Activated T-cell treated with anti-CD3 and anti-CD28 coated beads for 24 hours (primary cell): ENCODE measurements at regions not wholly inside any gene's neighbourhood (a gene's known extent, or its start where the extent isn't known, plus 50 kb on each side); places are given as distances from the start of the nearest gene placed in this dataset.

Experiments
- DNase-seq: peaks from one replicate; pipeline ENCODE4 v3.0.0-alpha.2; 2020; ENCODE audit warnings: low read depth

DNA sequence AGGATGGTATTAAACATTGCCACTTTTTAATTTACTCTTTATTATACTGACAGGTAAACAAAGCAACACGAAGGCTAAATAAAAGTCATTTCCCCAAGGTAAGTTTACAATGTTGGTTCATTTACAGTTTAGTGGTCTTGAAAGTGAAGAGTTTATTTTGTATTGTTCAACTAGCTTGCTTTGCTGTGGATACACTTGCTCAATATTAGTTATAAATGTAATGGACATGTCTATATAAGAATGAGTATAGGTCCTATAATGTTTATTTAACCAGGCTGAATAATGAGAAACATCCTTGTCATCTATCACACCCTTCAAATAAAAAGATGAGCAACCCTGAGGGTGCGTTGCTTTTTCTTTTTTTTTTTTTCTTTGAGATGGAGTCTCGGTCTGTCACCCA lies 1129.4 kb downstream of the TSN start:
- DNase-seq = no peak

- DNase-seq = no peak
Measured at GRCh38 chr2:122885436-122885835, 1130.0 kb downstream of the TSN start.

- DNase-seq = no peak
Measured at GRCh38 chr2:122886479-122887145, 1131.2 kb downstream of the TSN start.

- DNase-seq = no peak
Measured at GRCh38 chr2:122899614-122900013, 1125.5 kb upstream of the CNTNAP5 start.

GRCh38 chr2:122905431-122905830 lies 1119.7 kb upstream of the CNTNAP5 start:
- no peak for DNase-seq

GRCh38 chr2:122908159-122908558 lies 1116.9 kb upstream of the CNTNAP5 start:
- no peak for DNase-seq

- DNase-seq = no peak
Measured at GRCh38 chr2:122927197-122927596, 1097.9 kb upstream of the CNTNAP5 start.

GRCh38 chr2:122927710-122928557 lies 1097.2 kb upstream of the CNTNAP5 start:
- no peak for DNase-seq

GRCh38 chr2:122929347-122929746 lies 1095.7 kb upstream of the CNTNAP5 start:
- no peak for DNase-seq

GRCh38 chr2:122935506-122935905 lies 1089.6 kb upstream of the CNTNAP5 start:
- DNase-seq = no peak

DNA sequence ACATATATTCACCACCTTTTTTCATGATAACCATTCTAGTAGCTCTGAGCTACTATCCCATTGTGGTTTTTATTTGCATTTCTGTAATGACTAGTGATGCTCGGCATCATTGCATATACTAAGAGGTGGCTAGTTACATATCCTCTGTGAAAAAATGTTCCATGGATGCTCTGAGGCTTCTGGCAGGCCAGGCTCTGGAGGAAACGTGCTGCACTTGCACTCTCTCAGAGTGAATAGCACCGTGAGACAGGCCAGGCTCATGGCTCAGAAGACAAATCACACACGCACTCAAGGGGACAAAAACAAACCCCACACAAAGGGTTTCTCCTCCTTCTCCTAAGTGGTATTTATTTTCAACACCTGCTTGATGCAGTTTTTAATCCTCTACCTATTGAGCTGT lies 1085.3 kb upstream of the CNTNAP5 start:
- no peak for DNase-seq

DNA sequence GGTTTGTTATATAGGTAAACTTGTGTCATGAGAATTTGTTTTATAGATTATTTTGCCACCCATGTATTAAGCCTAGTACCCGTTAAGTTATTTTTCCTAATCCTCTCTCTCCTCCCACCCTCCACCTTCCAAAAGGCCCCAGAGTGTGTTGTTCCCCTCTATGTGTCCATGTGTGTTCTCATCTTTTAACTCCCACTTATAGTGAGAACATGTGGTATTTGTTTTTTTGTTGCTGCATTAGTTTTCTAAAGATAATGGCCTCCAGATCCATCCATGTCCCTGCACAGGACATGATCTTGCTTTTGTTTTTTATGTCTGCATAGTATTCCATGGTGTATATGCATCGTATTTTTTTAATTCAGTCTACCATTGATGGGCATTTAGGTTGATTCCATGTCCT lies 1075.6 kb upstream of the CNTNAP5 start:
- DNase-seq = no peak

- no peak for DNase-seq
Measured at GRCh38 chr2:122955776-122956175, 1069.3 kb upstream of the CNTNAP5 start.

GRCh38 chr2:122960759-122961641 lies 1064.1 kb upstream of the CNTNAP5 start:
- DNase-seq = no peak

DNA sequence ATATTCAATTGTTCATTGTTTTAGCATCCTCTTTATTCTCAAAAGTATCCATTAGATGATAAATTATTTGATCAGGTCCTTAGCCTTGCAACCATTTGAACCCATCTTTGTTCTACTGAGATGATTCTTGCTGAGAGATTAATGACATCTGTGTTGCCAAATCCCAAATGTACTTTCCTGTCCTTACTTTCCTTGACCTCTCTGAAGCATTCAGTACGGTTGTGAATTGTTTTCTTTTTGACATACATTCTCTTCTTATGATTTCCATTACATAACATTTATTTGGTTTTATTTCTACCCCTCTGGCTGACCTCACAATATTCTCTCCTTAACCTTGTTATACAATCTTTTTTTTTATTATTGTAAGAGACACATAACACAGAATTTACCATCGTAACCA lies 1058.6 kb upstream of the CNTNAP5 start:
- DNase-seq = no peak

- no peak for DNase-seq
Measured at GRCh38 chr2:122977580-122977979, 1047.5 kb upstream of the CNTNAP5 start.

DNA sequence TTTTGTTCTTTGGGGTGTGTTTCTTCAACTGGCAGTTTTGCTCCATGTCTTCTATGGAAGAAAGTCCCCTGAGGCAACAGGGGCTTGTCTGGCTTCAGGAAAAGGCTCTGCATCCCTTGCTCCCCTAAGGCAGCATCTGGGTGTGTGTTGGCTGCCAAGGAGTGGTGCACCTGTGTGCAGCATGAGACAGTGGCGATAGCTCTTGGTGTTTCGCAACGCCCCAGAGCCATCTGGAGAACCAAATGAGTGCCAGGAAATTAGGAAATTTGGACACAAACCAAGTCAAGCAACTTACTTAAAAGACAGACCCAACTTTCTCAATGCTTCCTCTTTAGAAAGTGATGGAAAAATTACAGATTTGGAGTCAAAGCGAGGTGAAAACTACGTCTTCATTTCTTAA lies 1044.4 kb upstream of the CNTNAP5 start:
- DNase-seq = no peak

GRCh38 chr2:122982936-122983335 lies 1042.2 kb upstream of the CNTNAP5 start:
- no peak for DNase-seq

- no peak for DNase-seq
Measured at GRCh38 chr2:122988395-122989221, 1036.5 kb upstream of the CNTNAP5 start.

GRCh38 chr2:122993592-122993991 lies 1031.5 kb upstream of the CNTNAP5 start:
- no peak for DNase-seq

GRCh38 chr2:122999258-122999657 lies 1025.8 kb upstream of the CNTNAP5 start:
- DNase-seq = no peak

GRCh38 chr2:122999821-123000220 lies 1025.3 kb upstream of the CNTNAP5 start:
- no peak for DNase-seq
